Dendritic cell treated with granulocyte-macrophage colony-stimulating factor and Interleukin-4, amounts not matched to agents 40 ng/mL and 50 ng/mL, for 4 days (primary cell): ENCODE measurements at regions not wholly inside any gene's neighbourhood (a gene's known extent, or its start where the extent isn't known, plus 50 kb on each side); places are given as distances from the start of the nearest gene placed in this dataset.
"Not testable (repeated sequence)": the region's sequence is repeated elsewhere in the genome, so short reads cannot be mapped to it uniquely, and the experiment has no call there.

ENCODE experiments used
- H3K27ac Mint-ChIP-seq: one replicate; pipeline ENCODE4 v1.8.0; 2022; ENCODE audit warnings: mild to moderate bottlenecking, mixed read lengths
- H3K27me3 Mint-ChIP-seq: one replicate; pipeline ENCODE4 v1.8.0; 2022; ENCODE audit warnings: mild to moderate bottlenecking, mixed read lengths
- H3K36me3 Mint-ChIP-seq: one replicate; pipeline ENCODE4 v1.8.0; 2022; ENCODE audit warnings: low read depth, mixed read lengths
- H3K4me1 Mint-ChIP-seq: one replicate; pipeline ENCODE4 v1.8.0; 2022; ENCODE audit warnings: low read depth, mixed read lengths
- H3K4me3 Mint-ChIP-seq: one replicate; pipeline ENCODE4 v1.8.0; 2022; ENCODE audit warnings: mild to moderate bottlenecking, moderate library complexity, mixed read lengths
- H3K9me3 Mint-ChIP-seq: one replicate; pipeline ENCODE4 v1.8.0; 2022; ENCODE audit warnings: mixed read lengths
- intact Hi-C: fragments of 100-400 bp; cut with micrococcal nuclease; formaldehyde crosslinking; loops from one replicate; pipeline ENCODE4 v1.15.0; 2022

DNA sequence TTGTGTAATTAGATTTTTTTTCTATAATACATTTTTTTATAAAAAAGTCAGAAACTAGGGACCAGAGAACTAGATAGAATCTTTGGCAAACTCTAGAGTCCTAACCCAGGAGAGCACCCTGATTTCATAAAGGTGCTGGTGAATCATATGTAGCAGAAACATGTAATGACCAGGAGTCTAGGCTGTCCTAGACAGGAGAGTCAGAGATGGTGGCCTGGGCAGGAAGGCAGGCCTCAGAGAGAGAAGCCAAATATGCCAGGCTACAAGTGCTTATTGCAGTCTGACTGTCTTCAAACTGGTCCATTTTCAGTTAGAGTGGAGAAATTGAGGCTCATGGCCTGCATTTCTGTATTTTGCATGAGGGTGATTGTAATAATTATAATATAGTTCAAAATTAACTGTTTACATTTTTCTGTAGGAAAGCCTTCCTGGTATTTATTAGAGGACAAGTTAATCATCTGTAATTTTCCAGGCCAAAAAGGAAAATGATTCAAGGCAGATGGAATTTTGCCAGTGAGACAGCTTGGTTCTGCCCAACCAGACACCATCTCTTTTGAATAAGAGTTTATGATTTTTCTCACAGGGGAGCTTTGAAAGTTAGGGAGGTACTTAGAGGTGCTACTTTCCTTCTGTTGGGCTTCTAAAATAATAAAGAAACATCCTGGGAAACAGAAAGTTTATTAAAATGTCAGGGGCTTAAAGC lies 129.8 kb downstream of the S1PR1 start:
- no peaks in the 10 kb centered on the region for H3K27me3 Mint-ChIP-seq
- H3K4me3 Mint-ChIP-seq: no peak overlapping the region
- H3K4me1 Mint-ChIP-seq: no peaks in the 10 kb centered on the region
- H3K36me3 Mint-ChIP-seq: no peaks in the 10 kb centered on the region
- H3K27ac Mint-ChIP-seq: no peak overlapping the region
- intact Hi-C loops: no loop called here
- no peaks in the 10 kb centered on the region for H3K9me3 Mint-ChIP-seq

DNA sequence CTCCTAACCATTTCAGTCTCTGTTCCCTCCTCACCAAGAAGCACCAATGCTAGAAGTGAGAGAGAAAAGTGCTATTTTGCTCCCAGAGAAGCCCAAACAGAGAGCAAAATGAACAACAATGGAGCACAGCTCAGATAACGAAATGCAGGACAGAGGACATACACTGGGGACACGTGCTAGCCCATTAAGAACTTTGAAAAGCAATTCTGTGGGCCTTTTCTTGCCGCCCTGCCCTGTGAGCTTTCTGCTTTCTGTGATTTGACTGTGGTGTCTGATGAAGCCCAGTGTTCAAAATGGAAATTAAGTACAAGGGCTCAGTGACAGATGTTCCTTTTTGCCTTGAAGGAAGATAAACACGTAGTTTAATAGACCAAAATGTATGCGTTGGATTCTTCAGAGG lies 130.8 kb downstream of the S1PR1 start:
- H3K36me3 Mint-ChIP-seq: no peaks in the 10 kb centered on the region
- peaks cover 5% of the 10 kb centered on the region for H3K9me3 Mint-ChIP-seq
- no peaks in the 10 kb centered on the region for H3K27me3 Mint-ChIP-seq

DNA sequence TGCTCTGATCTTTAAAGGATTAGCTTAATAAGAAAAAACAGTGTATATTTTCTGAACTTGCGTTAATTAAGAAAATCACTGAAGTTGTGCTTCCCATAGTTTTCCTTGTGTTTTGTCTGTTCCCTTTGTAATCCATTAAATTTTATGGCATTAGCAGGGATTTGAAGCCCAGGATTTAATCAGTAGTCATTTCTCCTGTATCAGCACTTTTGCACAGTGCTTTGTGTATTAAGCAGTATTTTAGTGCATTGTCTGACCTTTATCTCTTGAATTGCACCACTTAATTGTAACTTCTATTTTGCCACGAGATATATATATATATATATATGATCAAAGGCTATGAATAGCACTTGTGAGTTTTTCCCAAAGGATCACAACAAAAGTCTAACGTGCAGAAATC lies 133.7 kb downstream of the S1PR1 start:
- no peaks in the 10 kb centered on the region for H3K27me3 Mint-ChIP-seq
- H3K9me3 Mint-ChIP-seq: peaks cover 11% of the 10 kb centered on the region
- no peaks in the 10 kb centered on the region for H3K36me3 Mint-ChIP-seq
- intact Hi-C loops: no loop called here
- no peak overlapping the region for H3K27ac Mint-ChIP-seq
- H3K4me1 Mint-ChIP-seq: no peaks in the 10 kb centered on the region
- no peak overlapping the region for H3K4me3 Mint-ChIP-seq

More for the DNA sequence above, 130.8 kb downstream of the S1PR1 start:
- Mint-ChIP-seq H3K27ac (no peak overlapping the region), H3K4me3 (no peak overlapping the region), H3K4me1 (no peaks in the 10 kb centered on the region)
- intact Hi-C loops: no loop called here

DNA sequence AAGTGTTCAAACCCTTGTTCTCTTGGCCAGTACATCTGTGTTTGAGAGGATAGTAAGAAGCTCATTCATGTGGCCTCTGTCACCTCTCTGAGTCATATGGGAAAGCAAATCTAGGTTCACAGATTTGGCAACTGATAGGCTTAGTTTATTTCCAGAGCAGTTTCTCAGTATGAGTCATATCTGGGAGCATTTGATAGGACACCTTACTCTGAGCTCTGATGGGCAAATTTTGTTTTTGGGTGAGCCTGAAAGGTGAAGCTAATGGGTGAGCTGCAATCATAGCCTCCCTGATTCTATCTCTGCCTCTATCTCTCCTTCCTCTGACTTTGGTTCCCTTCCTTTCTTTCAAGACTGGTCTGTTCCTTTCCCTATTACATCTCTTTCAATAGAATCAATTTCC lies 134.4 kb downstream of the S1PR1 start:
- intact Hi-C loops: no loop called here
- Mint-ChIP-seq H3K9me3 (peaks cover 11% of the 10 kb centered on the region), H3K4me1 (no peaks in the 10 kb centered on the region), H3K27ac (no peak overlapping the region), H3K4me3 (no peak overlapping the region), H3K36me3 (no peaks in the 10 kb centered on the region), H3K27me3 (no peaks in the 10 kb centered on the region)

DNA sequence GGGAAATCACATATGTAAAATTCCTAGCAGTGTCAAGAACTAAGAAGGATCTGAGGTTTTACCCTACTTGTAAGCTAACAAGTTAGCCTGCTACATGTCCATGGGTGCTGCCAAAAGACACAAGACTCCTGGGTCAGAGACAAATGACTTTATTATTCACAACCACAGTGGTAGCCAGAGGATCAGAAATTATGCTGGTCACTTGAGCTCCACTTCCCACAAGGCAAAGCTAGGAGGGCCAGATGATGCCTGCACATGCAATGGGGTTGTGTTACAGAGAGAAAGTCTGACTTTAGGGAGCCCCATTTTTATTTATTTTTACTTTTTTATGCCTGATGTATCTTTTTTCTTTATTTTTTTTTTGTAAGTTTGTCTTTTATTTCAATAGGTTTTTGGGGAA lies 136.8 kb downstream of the S1PR1 start:
- Mint-ChIP-seq H3K4me3 (no peak overlapping the region), H3K27ac (no peak overlapping the region), H3K36me3 (no peaks in the 10 kb centered on the region), H3K9me3 (peaks cover 11% of the 10 kb centered on the region), H3K27me3 (no peaks in the 10 kb centered on the region), H3K4me1 (no peaks in the 10 kb centered on the region)
- intact Hi-C loops: no loop called here

DNA sequence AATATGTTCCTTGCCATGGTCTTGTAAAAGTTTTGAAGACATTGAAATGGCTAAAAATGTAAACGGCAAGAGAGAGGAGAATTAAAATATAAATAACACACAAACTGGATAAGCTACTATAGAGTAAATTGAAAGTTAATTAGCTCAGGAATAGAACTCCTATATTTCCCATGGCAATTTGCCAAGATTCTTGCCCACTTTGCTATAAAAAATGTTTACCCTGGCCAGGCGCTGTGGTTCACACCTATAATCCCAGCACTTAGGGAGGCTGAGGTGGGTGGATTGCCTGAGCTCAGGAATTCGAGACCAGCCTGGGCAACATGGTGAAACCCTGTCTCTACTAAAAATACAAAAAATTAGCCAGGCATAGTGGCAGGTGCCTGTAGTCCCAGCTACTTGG lies 138.6 kb downstream of the S1PR1 start:
- H3K36me3 Mint-ChIP-seq, H3K4me1 Mint-ChIP-seq, H3K27ac Mint-ChIP-seq, H3K4me3 Mint-ChIP-seq, H3K27me3 Mint-ChIP-seq, intact Hi-C loops: not testable (repeated sequence)
- H3K9me3 Mint-ChIP-seq: peaks cover 11% of the 10 kb centered on the region

DNA sequence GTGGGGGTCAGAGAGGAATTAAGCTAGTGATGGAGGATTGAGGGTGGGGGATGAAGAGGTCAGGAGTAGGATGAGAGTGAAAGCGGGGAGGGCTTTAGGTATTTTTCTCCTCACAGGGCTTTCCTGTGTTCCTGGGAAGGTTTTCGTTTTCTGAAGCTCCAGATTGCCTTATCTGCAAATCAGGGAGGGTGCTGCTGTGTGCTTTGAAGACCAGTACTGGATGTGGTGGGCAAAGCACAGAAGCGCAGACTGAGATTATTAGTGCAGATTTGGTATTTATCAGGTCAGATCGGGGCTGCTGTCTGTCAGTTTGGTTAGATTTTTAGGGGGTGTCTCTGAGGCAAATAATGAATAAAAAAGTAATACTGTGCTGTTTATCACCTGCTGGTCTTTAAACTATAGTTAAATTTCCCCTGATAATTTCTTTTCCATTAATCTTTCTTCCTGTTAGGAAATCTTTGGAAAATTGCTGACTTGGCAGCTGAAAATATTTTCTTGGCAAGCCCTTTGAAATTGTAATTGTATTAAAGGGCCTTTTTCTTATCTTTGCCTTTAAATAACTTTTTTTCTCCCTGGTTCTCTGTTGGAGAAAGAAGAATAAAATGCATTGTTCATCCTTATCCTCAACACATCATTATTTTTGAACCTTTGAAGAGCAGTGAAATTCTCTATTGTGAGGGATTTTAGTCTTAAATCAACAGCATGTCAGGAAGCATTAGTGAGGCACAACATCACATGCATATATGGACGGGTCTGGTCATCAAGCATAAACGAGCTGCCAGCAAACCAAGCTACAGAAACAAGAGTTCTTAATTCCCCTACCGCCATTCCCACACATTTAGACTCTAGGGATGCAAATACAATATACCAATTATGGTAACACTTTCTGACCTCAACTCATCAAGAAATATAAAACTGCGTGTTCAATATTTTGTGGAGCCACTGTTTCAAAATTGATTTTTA lies 139.6 kb downstream of the S1PR1 start:
- Mint-ChIP-seq H3K4me1 (no peaks in the 10 kb centered on the region), H3K4me3 (no peak overlapping the region), H3K27me3 (no peaks in the 10 kb centered on the region), H3K27ac (no peak overlapping the region), H3K36me3 (no peaks in the 10 kb centered on the region), H3K9me3 (peaks cover 11% of the 10 kb centered on the region)
- intact Hi-C loops: no loop called here

DNA sequence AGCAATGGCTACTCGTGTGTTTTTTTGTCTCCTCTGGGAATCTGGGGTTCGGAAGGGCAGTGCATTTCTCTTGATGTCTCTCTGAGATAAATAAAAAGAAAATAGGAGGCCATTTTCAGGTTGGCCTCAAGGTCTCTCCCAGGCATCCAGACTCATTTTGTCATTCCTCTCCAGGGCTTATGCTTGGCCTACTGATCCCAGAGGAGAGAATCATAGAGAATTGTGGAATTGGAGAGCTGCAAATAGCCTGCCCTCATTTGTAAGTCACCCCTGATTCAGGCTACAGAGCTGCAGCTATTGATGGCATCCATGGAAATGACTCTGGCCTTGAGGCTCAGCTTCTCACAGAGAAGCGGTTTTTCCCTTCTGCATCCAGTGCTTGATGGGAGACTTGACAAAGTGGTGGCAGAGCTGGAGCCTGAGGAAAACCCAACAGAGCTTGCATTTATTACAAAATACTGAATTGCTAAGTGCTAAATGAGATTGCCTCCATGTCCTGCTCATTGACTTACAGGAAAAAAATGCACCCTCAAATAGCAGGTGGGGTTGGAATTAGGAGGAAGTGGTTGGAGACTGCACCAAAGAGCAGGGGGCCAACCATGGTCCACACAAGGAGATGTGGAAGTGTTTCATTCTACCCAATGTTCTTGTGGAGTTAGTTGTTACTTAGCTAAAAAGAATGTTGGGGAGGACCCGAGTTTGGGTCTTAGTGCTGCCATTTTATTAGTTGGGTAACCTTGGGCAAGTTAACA lies 140.4 kb downstream of the S1PR1 start:
- H3K27me3 Mint-ChIP-seq: no peaks in the 10 kb centered on the region
- intact Hi-C loops: no loop called here
- no peak overlapping the region for H3K27ac Mint-ChIP-seq

DNA sequence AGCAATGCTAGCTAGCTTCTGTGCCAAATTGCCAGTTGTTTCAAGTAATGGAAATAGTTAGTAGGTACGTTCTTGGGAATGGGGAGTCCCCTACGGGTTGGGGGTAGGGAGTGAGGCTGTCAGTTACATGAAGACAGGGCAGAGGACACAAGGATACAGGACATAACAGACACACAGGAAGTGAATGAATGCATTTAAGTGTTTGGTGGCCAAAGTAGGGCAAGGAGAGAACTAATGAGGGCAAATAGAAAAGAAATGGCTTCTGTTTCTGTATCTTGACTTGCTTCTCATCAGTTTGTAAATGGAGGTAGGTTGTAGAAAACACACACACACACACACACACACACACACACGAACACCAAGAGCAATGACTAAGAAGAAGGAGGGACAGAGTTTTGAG lies 142.2 kb downstream of the S1PR1 start:
- Mint-ChIP-seq H3K4me1 (no peaks in the 10 kb centered on the region), H3K36me3 (no peaks in the 10 kb centered on the region), H3K27ac (no peak overlapping the region), H3K4me3 (no peak overlapping the region), H3K9me3 (no peaks in the 10 kb centered on the region), H3K27me3 (no peaks in the 10 kb centered on the region)
- intact Hi-C loops: no loop called here

More for the DNA sequence above, 140.4 kb downstream of the S1PR1 start:
- H3K36me3 Mint-ChIP-seq: no peaks in the 10 kb centered on the region
- peaks cover 10% of the 10 kb centered on the region for H3K9me3 Mint-ChIP-seq
- no peak overlapping the region for H3K4me3 Mint-ChIP-seq
- no peaks in the 10 kb centered on the region for H3K4me1 Mint-ChIP-seq

DNA sequence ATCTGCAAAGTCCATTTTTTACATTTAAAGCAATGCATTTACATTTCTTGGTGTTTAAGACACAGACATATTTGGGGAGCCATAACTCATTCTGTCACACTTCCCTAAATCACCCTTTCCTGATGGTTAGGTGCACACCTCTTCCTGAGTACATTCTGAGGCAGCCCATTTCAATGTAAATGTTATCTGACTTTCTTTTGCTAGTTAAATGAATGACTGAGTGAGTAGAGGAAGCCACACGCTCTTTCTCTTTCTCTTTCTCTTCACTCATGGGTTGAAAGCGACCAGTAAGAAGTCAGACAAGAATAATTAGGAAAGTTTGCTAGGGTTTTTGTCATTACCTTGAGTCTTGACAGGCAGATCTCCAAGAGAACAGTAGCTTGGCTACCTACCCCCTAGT lies 143.1 kb downstream of the S1PR1 start:
- no peak overlapping the region for H3K27ac Mint-ChIP-seq
- no peaks in the 10 kb centered on the region for H3K9me3 Mint-ChIP-seq
- H3K27me3 Mint-ChIP-seq: no peaks in the 10 kb centered on the region
- H3K4me3 Mint-ChIP-seq: no peak overlapping the region
- no peaks in the 10 kb centered on the region for H3K4me1 Mint-ChIP-seq
- no peaks in the 10 kb centered on the region for H3K36me3 Mint-ChIP-seq
- intact Hi-C loops: no loop called here

DNA sequence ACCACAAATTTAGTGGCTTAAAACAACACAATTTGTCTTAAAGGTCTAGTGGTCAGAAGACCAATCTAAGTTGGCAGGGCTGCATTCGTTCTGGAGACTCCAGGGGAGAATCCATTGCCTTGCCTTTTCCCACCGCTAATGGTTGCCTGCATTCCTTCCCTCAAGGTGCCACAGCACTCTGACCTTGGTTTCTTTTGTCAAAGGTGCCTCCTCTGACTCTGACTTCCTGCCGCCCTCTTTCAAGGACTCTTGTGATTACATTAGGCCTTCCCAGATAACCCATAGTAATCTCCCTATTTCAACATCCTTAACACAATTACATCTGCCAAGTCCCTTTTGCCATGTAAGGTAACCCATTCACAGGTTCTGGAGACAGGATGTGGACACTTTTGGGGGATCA lies 145.3 kb downstream of the S1PR1 start:
- peaks cover 10% of the 10 kb centered on the region for H3K9me3 Mint-ChIP-seq
- intact Hi-C loops: no loop called here
- H3K27me3 Mint-ChIP-seq: no peaks in the 10 kb centered on the region
- no peak overlapping the region for H3K27ac Mint-ChIP-seq
- no peak overlapping the region for H3K4me3 Mint-ChIP-seq
- no peaks in the 10 kb centered on the region for H3K36me3 Mint-ChIP-seq
- no peaks in the 10 kb centered on the region for H3K4me1 Mint-ChIP-seq

DNA sequence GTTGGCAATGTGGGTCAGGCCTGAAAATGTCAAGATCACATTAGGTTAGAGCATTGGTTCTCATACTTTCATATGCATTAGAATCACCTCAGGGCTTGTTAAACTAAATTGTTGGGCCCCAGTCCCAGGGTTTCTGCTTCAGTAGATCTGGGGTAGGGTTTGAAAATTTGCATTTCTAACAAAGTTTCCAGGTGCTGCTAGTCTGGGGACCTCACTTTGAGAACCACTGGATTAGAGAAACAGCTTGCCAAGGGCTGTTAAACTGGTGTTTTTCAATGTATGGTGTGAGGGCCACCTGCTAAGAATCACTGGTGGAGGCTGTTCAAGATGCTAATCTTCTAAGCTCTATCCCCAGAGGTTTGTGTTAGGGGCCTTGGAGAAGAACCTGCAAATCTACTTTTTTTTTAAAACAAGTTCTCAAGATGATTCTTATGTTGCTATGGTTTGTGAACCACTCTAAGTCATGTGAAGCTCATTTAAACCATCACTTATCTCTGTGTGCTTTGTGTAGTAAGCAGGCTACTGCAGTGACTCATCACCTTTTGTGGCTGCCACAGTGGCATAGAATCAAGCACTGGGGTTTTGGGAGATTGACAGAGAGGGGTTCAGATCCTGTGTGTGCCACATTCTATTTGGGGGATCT lies 152.2 kb downstream of the S1PR1 start:
- H3K27ac Mint-ChIP-seq: no peak overlapping the region
- intact Hi-C loops: no loop called here
- H3K4me3 Mint-ChIP-seq: no peak overlapping the region
- H3K36me3 Mint-ChIP-seq: no peaks in the 10 kb centered on the region
- H3K4me1 Mint-ChIP-seq: no peaks in the 10 kb centered on the region
- peaks cover 10% of the 10 kb centered on the region for H3K9me3 Mint-ChIP-seq
- H3K27me3 Mint-ChIP-seq: no peaks in the 10 kb centered on the region

DNA sequence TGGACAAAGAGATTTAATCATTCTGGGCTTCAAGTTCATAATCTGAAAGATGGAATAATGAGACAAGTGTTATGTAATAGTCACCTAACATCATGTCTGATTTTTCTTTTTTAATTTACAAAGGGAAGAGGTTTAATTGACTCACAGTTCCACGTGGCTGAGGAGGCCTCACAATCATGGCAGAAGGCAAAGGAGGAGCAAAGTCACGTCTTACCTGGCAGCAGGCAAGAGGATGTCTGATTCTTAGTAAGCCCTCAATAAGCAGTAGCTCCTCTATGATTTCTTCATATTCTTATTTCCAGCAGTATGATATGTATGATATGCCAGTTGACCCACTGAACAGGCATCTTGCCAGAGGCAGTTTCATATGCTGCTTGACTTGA lies 152.7 kb downstream of the S1PR1 start:
- Mint-ChIP-seq H3K27me3 (no peaks in the 10 kb centered on the region), H3K4me1 (no peaks in the 10 kb centered on the region), H3K27ac (no peak overlapping the region), H3K4me3 (no peak overlapping the region), H3K36me3 (no peaks in the 10 kb centered on the region), H3K9me3 (peaks cover 10% of the 10 kb centered on the region)
- intact Hi-C loops: no loop called here

DNA sequence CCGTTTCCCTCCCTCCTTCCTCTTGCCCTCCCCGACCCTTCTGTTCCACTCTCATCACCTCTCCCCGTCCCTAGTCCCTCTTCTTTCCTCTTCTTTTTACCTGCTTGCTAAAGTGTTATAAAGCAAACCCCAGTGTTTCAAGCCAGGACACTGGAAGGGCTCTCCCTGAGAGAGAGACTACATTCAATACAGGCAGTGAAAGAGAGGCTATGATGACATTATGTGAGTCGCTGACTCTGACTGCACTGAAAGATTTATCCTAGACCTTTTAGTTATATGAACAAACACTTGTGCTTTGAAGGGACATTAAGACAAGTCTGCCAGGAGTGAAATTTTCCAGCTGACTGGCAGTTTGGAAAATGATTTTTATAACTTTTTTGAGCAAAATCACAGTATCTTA lies 155.7 kb downstream of the S1PR1 start:
- no peaks in the 10 kb centered on the region for H3K36me3 Mint-ChIP-seq
- H3K27ac Mint-ChIP-seq: no peak overlapping the region
- H3K4me3 Mint-ChIP-seq: no peak overlapping the region
- intact Hi-C loops: no loop called here
- H3K4me1 Mint-ChIP-seq: no peaks in the 10 kb centered on the region
- H3K27me3 Mint-ChIP-seq: no peaks in the 10 kb centered on the region
- no peaks in the 10 kb centered on the region for H3K9me3 Mint-ChIP-seq
